ENCODE measurements at regions not wholly inside any gene's neighbourhood (a gene's known extent, or its start where the extent isn't known, plus 50 kb on each side); places are given as distances from the start of the nearest gene placed in this dataset.
"Not testable (repeated sequence)": the region's sequence is repeated elsewhere in the genome, so short reads cannot be mapped to it uniquely, and the experiment has no call there.

GRCh38 chr19:56980326-56980725 is 139.5 kb upstream of the USP29 start:
- H3K9me3 ChIP-seq (ENCODE audit: control insufficient read depth in 1 of 2, low read length in 2 of 2); H3K27ac ChIP-seq (ENCODE audit: low read depth, low read length); CTCF ChIA-PET (ENCODE audit: partially characterized antibody); POLR2A ChIA-PET (ENCODE audit: partially characterized antibody); H3K4me3 ChIP-seq (ENCODE audit: low read length in 2 of 2); intact Hi-C loops (cut with micrococcal nuclease); H3K4me1 Mint-ChIP-seq; H3K4me1 ChIP-seq (ENCODE audit: insufficient read depth, low read length); H3K36me3 ChIP-seq (ENCODE audit: insufficient read depth, low read length); H3K36me3 Mint-ChIP-seq; H3K27me3 Mint-ChIP-seq; H3K4me3 Mint-ChIP-seq; H3K27ac Mint-ChIP-seq; DNase-seq; H3K27me3 ChIP-seq (ENCODE audit: insufficient read depth, low read length): not testable (repeated sequence)
- H3K9me3 Mint-ChIP-seq: peaks cover 3 to 78% (median 58%) of the 10 kb centered on the region in 8 donors

GRCh38 chr19:56980906-56981305 is 138.9 kb upstream of the USP29 start:
- ChIA-PET POLR2A (ENCODE audit: partially characterized antibody) (no interaction called here), CTCF (ENCODE audit: partially characterized antibody) (no interaction called here)
- Histone ChIP-seq H3K4me3 (ENCODE audit: low read length in 2 of 2) (no peak overlapping the region), H3K36me3 (ENCODE audit: insufficient read depth, low read length) (no peaks in the 10 kb centered on the region), H3K4me1 (ENCODE audit: insufficient read depth, low read length) (no peaks in the 10 kb centered on the region), H3K27ac (ENCODE audit: low read depth, low read length) (no peak overlapping the region), H3K9me3 (ENCODE audit: control insufficient read depth in 1 of 2, low read length in 2 of 2) (peaks cover 0 to 5% of the 10 kb centered on the region in 2 donors), H3K27me3 (ENCODE audit: insufficient read depth, low read length) (no peaks in the 10 kb centered on the region)
- no peak for DNase-seq
- H3K27me3 Mint-ChIP-seq: peaks cover 0 to 1% of the 10 kb centered on the region in 2 donors
- intact Hi-C loops (cut with micrococcal nuclease): no loop called here
- peaks cover 3 to 5% of the 10 kb centered on the region in 2 donors for H3K36me3 Mint-ChIP-seq
- peaks cover 4 to 80% (median 61%) of the 10 kb centered on the region in 8 donors for H3K9me3 Mint-ChIP-seq
- no peak overlapping the region for H3K27ac Mint-ChIP-seq
- no peak overlapping the region for H3K4me3 Mint-ChIP-seq
- no peaks in the 10 kb centered on the region for H3K4me1 Mint-ChIP-seq

- H3K27ac ChIP-seq (ENCODE audit: low read depth, low read length); H3K36me3 ChIP-seq (ENCODE audit: insufficient read depth, low read length); H3K36me3 Mint-ChIP-seq; H3K9me3 ChIP-seq (ENCODE audit: control insufficient read depth in 1 of 2, low read length in 2 of 2); POLR2A ChIA-PET (ENCODE audit: partially characterized antibody); CTCF ChIA-PET (ENCODE audit: partially characterized antibody); H3K27me3 Mint-ChIP-seq; H3K4me3 Mint-ChIP-seq; H3K27ac Mint-ChIP-seq; H3K4me3 ChIP-seq (ENCODE audit: low read length in 2 of 2); H3K4me1 ChIP-seq (ENCODE audit: insufficient read depth, low read length); H3K4me1 Mint-ChIP-seq; DNase-seq; H3K27me3 ChIP-seq (ENCODE audit: insufficient read depth, low read length); intact Hi-C loops (cut with micrococcal nuclease): not testable (repeated sequence)
- H3K9me3 Mint-ChIP-seq: peaks cover 8 to 79% (median 63%) of the 10 kb centered on the region in 8 donors
These were observed 138.3 kb upstream of the USP29 start for GRCh38 chr19:56981440-56981839.

GRCh38 chr19:56983171-56983570 is 136.6 kb upstream of the USP29 start:
- CTCF ChIA-PET (ENCODE audit: partially characterized antibody): no interaction called here
- H3K36me3 Mint-ChIP-seq: peaks cover 4 to 5% of the 10 kb centered on the region in 2 donors
- H3K4me3 Mint-ChIP-seq: no peak overlapping the region
- H3K27me3 Mint-ChIP-seq: peaks cover 0 to 1% of the 10 kb centered on the region in 2 donors
- H3K27ac Mint-ChIP-seq: no peak overlapping the region
- intact Hi-C loops (cut with micrococcal nuclease): no loop called here
- Histone ChIP-seq H3K9me3 (ENCODE audit: control insufficient read depth in 1 of 2, low read length in 2 of 2) (peaks cover 0 to 5% of the 10 kb centered on the region in 2 donors), H3K27ac (ENCODE audit: low read depth, low read length) (no peak overlapping the region), H3K4me1 (ENCODE audit: insufficient read depth, low read length) (no peaks in the 10 kb centered on the region), H3K27me3 (ENCODE audit: insufficient read depth, low read length) (no peaks in the 10 kb centered on the region), H3K36me3 (ENCODE audit: insufficient read depth, low read length) (no peaks in the 10 kb centered on the region), H3K4me3 (ENCODE audit: low read length in 2 of 2) (no peak overlapping the region)
- POLR2A ChIA-PET (ENCODE audit: partially characterized antibody): no interaction called here
- H3K4me1 Mint-ChIP-seq: no peaks in the 10 kb centered on the region
- no peak for DNase-seq
- H3K9me3 Mint-ChIP-seq: peaks cover 8 to 76% (median 66%) of the 10 kb centered on the region in 8 donors

GRCh38 chr19:56983804-56984203 is 136.0 kb upstream of the USP29 start:
- ChIA-PET POLR2A (ENCODE audit: partially characterized antibody) (no interaction called here), CTCF (ENCODE audit: partially characterized antibody) (no interaction called here)
- peaks cover 0 to 1% of the 10 kb centered on the region in 2 donors for H3K27me3 Mint-ChIP-seq
- H3K9me3 ChIP-seq (ENCODE audit: control insufficient read depth in 1 of 2, low read length in 2 of 2): peaks cover 0 to 5% of the 10 kb centered on the region in 2 donors
- H3K4me3 Mint-ChIP-seq: no peak overlapping the region
- no peak overlapping the region for H3K27ac Mint-ChIP-seq
- no peak for DNase-seq
- H3K27me3 ChIP-seq (ENCODE audit: insufficient read depth, low read length): no peaks in the 10 kb centered on the region
- H3K27ac ChIP-seq (ENCODE audit: low read depth, low read length): no peak overlapping the region
- no peaks in the 10 kb centered on the region for H3K36me3 ChIP-seq (ENCODE audit: insufficient read depth, low read length)
- peaks cover 8 to 73% (median 62%) of the 10 kb centered on the region in 8 donors for H3K9me3 Mint-ChIP-seq
- peaks cover 4 to 5% of the 10 kb centered on the region in 2 donors for H3K36me3 Mint-ChIP-seq
- H3K4me1 ChIP-seq (ENCODE audit: insufficient read depth, low read length): no peaks in the 10 kb centered on the region
- intact Hi-C loops (cut with micrococcal nuclease): no loop called here
- H3K4me3 ChIP-seq (ENCODE audit: low read length in 2 of 2): no peak overlapping the region
- no peaks in the 10 kb centered on the region for H3K4me1 Mint-ChIP-seq

- CTCF ChIA-PET (ENCODE audit: partially characterized antibody): no interaction called here
- POLR2A ChIA-PET (ENCODE audit: partially characterized antibody): no interaction called here
- H3K9me3 Mint-ChIP-seq: peaks cover 12 to 78% (median 61%) of the 10 kb centered on the region in 8 donors
- H3K27ac Mint-ChIP-seq: no peak overlapping the region
- H3K27me3 Mint-ChIP-seq: no peaks in the 10 kb centered on the region
- Histone ChIP-seq H3K36me3 (ENCODE audit: insufficient read depth, low read length) (no peaks in the 10 kb centered on the region), H3K27me3 (ENCODE audit: insufficient read depth, low read length) (no peaks in the 10 kb centered on the region), H3K27ac (ENCODE audit: low read depth, low read length) (no peak overlapping the region), H3K9me3 (ENCODE audit: control insufficient read depth in 1 of 2, low read length in 2 of 2) (peaks cover 0 to 9% of the 10 kb centered on the region in 2 donors), H3K4me3 (ENCODE audit: low read length in 2 of 2) (no peak overlapping the region), H3K4me1 (ENCODE audit: insufficient read depth, low read length) (no peaks in the 10 kb centered on the region)
- H3K36me3 Mint-ChIP-seq: peaks cover 7 to 9% of the 10 kb centered on the region in 2 donors
- no peak overlapping the region for H3K4me3 Mint-ChIP-seq
- H3K4me1 Mint-ChIP-seq: no peaks in the 10 kb centered on the region
- no peak for DNase-seq
- intact Hi-C loops (cut with micrococcal nuclease): no loop called here
These were observed 133.4 kb upstream of the USP29 start for GRCh38 chr19:56986386-56986785.

GRCh38 chr19:56987184-56987583 is 132.6 kb upstream of the USP29 start:
- Histone ChIP-seq H3K9me3 (ENCODE audit: control insufficient read depth in 1 of 2, low read length in 2 of 2) (peaks cover 0 to 9% of the 10 kb centered on the region in 2 donors), H3K27me3 (ENCODE audit: insufficient read depth, low read length) (no peaks in the 10 kb centered on the region), H3K4me3 (ENCODE audit: low read length in 2 of 2) (no peak overlapping the region), H3K27ac (ENCODE audit: low read depth, low read length) (no peak overlapping the region), H3K36me3 (ENCODE audit: insufficient read depth, low read length) (no peaks in the 10 kb centered on the region), H3K4me1 (ENCODE audit: insufficient read depth, low read length) (no peaks in the 10 kb centered on the region)
- Mint-ChIP-seq H3K27ac (no peak overlapping the region), H3K4me1 (no peaks in the 10 kb centered on the region), H3K27me3 (no peaks in the 10 kb centered on the region), H3K9me3 (peaks cover 12 to 73% (median 57%) of the 10 kb centered on the region in 8 donors), H3K4me3 (no peak overlapping the region), H3K36me3 (peaks cover 4 to 7% of the 10 kb centered on the region in 2 donors)
- ChIA-PET CTCF (ENCODE audit: partially characterized antibody) (no interaction called here), POLR2A (ENCODE audit: partially characterized antibody) (no interaction called here)
- DNase-seq: no peak
- intact Hi-C loops (cut with micrococcal nuclease): no loop called here

- Histone ChIP-seq H3K4me1 (ENCODE audit: insufficient read depth, low read length) (no peaks in the 10 kb centered on the region), H3K27ac (ENCODE audit: low read depth, low read length) (no peak overlapping the region), H3K4me3 (ENCODE audit: low read length in 2 of 2) (no peak overlapping the region), H3K27me3 (ENCODE audit: insufficient read depth, low read length) (no peaks in the 10 kb centered on the region), H3K9me3 (ENCODE audit: control insufficient read depth in 1 of 2, low read length in 2 of 2) (peaks cover 0 to 9% of the 10 kb centered on the region in 2 donors), H3K36me3 (ENCODE audit: insufficient read depth, low read length) (no peaks in the 10 kb centered on the region)
- peaks cover 7 to 8% of the 10 kb centered on the region in 2 donors for H3K36me3 Mint-ChIP-seq
- POLR2A ChIA-PET (ENCODE audit: partially characterized antibody): no interaction called here
- no peak for DNase-seq
- no peak overlapping the region for H3K27ac Mint-ChIP-seq
- intact Hi-C loops (cut with micrococcal nuclease): no loop called here
- CTCF ChIA-PET (ENCODE audit: partially characterized antibody): no interaction called here
- H3K9me3 Mint-ChIP-seq: peaks cover 12 to 76% (median 63%) of the 10 kb centered on the region in 8 donors
- peaks cover 0 to 1% of the 10 kb centered on the region in 2 donors for H3K27me3 Mint-ChIP-seq
- H3K4me1 Mint-ChIP-seq: no peaks in the 10 kb centered on the region
- no peak overlapping the region for H3K4me3 Mint-ChIP-seq
These were observed 131.5 kb upstream of the USP29 start for GRCh38 chr19:56988299-56988698.

All from CD4-positive, alpha-beta memory T cell (primary cell).